SK-N-SH treated with all-trans-retinoic acid at 6 μM for 48 hours (cell line): ENCODE measurements at regions not wholly inside any gene's neighbourhood (a gene's known extent, or its start where the extent isn't known, plus 50 kb on each side); places are given as distances from the start of the nearest gene placed in this dataset.

Experiments used
- ATAC-seq: fragments of 200-7000 bp; cut with Tn5 transposase; 3 replicates; pipeline ENCODE4 v1.9.1; 2020; ENCODE audit warnings: mild to moderate bottlenecking, moderate library complexity
- BACH2 ChIP-seq: fragments of 250-450 bp; sonication (Bioruptor Pico); IDR thresholded peaks from 2 replicates; pipeline ENCODE4 v1.9.0; 2021; ENCODE audit warnings: mild to moderate bottlenecking, borderline replicate concordance
- CREB5 ChIP-seq: fragments of 250-450 bp; sonication (Bioruptor Pico); IDR thresholded peaks from 2 replicates; pipeline ENCODE4 v1.5.1; 2020; ENCODE audit warnings: low read depth, mild to moderate bottlenecking, moderate library complexity
- CSRNP3 ChIP-seq: fragments of 250-450 bp; sonication (Bioruptor Pico); IDR thresholded peaks from 2 replicates; pipeline ENCODE4 v1.5.1; 2021; ENCODE audit warnings: mild to moderate bottlenecking, moderate library complexity
- ESRRG ChIP-seq: fragments of 250-450 bp; sonication (Bioruptor Pico); IDR thresholded peaks from 2 replicates; pipeline ENCODE4 v1.6.1; 2021; ENCODE audit warnings: mild to moderate bottlenecking
- GLIS3 ChIP-seq: fragments of 250-450 bp; sonication (Bioruptor Pico); IDR thresholded peaks from 2 replicates; pipeline ENCODE4 v1.5.0; 2020; ENCODE audit warnings: mild to moderate bottlenecking, moderate library complexity
- ISL1 ChIP-seq: fragments of 250-450 bp; sonication (Bioruptor Pico); IDR thresholded peaks from 2 replicates; pipeline ENCODE4 v2.1.2; 2022; ENCODE audit warnings: mild to moderate bottlenecking, moderate library complexity
- OSR1 ChIP-seq: fragments of 250-450 bp; sonication (Bioruptor Pico); IDR thresholded peaks from 2 replicates; pipeline ENCODE4 v1.8.0; 2022; ENCODE audit warnings: moderate library complexity, mild to moderate bottlenecking, inconsistent platforms
- PATZ1 ChIP-seq: fragments of 250-450 bp; sonication (Bioruptor Pico); IDR thresholded peaks from 2 replicates; pipeline ENCODE4 v1.8.0; 2020; ENCODE audit warnings: mild to moderate bottlenecking, moderate library complexity, borderline replicate concordance
- POU6F1 ChIP-seq: fragments of 250-450 bp; sonication (Bioruptor Pico); IDR thresholded peaks from 2 replicates; pipeline ENCODE4 v1.8.0; 2021; ENCODE audit warnings: low read depth, mild to moderate bottlenecking, moderate library complexity, borderline replicate concordance
- SNAI2 ChIP-seq: fragments of 250-450 bp; sonication (Bioruptor Pico); IDR thresholded peaks from 2 replicates; pipeline ENCODE4 v1.5.0; 2020; ENCODE audit warnings: mild to moderate bottlenecking, moderate library complexity
- TCF4 ChIP-seq: fragments of 250-450 bp; sonication (Bioruptor Pico); IDR thresholded peaks from 2 replicates; pipeline ENCODE4 v1.8.0; 2021; ENCODE audit warnings: mild to moderate bottlenecking, moderate library complexity, borderline replicate concordance
- TOX ChIP-seq: fragments of 250-450 bp; sonication (Bioruptor Pico); IDR thresholded peaks from 2 replicates; pipeline ENCODE4 v1.8.0; 2021; ENCODE audit warnings: mild to moderate bottlenecking, moderate library complexity, borderline replicate concordance
- TSHZ2 ChIP-seq: fragments of 250-450 bp; sonication (Bioruptor Pico); IDR thresholded peaks from 2 replicates; pipeline ENCODE4 v1.5.0; 2020; ENCODE audit warnings: mild to moderate bottlenecking, moderate library complexity
- ZC3H10 ChIP-seq: fragments of 250-450 bp; sonication (Bioruptor Pico); IDR thresholded peaks from 2 replicates; pipeline ENCODE4 v1.5.1; 2021; ENCODE audit warnings: mild to moderate bottlenecking, moderate library complexity
- ZFP3 ChIP-seq: fragments of 250-450 bp; sonication (Bioruptor Pico); IDR thresholded peaks from 2 replicates; pipeline ENCODE4 v1.5.0; 2020; ENCODE audit warnings: mild to moderate bottlenecking, moderate library complexity
- ZFP30 ChIP-seq: fragments of 450-650 bp; formaldehyde crosslinking; IDR thresholded peaks from 2 replicates; pipeline ENCODE4 v1.5.0; 2022; ENCODE audit warnings: mild to moderate bottlenecking, moderate library complexity
- ZNF565 ChIP-seq: fragments of 450-650 bp; formaldehyde crosslinking; conservative IDR thresholded peaks from 2 replicates; pipeline ENCODE4 v1.5.0; 2020; ENCODE audit warnings: low read depth, mild to moderate bottlenecking, moderate library complexity
- ZNF70 ChIP-seq: fragments of 450-650 bp; formaldehyde crosslinking; IDR thresholded peaks from 2 replicates; pipeline ENCODE4 v1.5.0; 2020; ENCODE audit warnings: mild to moderate bottlenecking, moderate library complexity

GRCh38 chr9:31574006-31574765 lies 810.3 kb upstream of the ACO1 start:
- ATAC-seq, result no peak
- TF ChIP-seq ZC3H10 (no peak), ESRRG (CRISPR knock-in tag) (no peak), TOX (CRISPR knock-in tag) (no peak), ISL1 (CRISPR knock-in tag) (no peak), OSR1 (no peak), GLIS3 (CRISPR knock-in tag) (no peak), CREB5 (no peak), ZNF70 (no peak), ZFP3 (CRISPR knock-in tag) (no peak), ZFP30 (CRISPR knock-in tag) (no peak), PATZ1 (no peak), TCF4 (CRISPR knock-in tag) (no peak)
- TF ChIP-seq, all 23 proteins: peak for 0

GRCh38 chr9:31582071-31582470 lies 802.4 kb upstream of the ACO1 start:
- TF ChIP-seq SNAI2 (CRISPR knock-in tag) (no peak), PATZ1 (no peak), ZFP30 (CRISPR knock-in tag) (no peak), CSRNP3 (no peak), TSHZ2 (CRISPR knock-in tag) (no peak), ISL1 (CRISPR knock-in tag) (no peak), ZC3H10 (no peak)
- ATAC-seq, result no peak

GRCh38 chr9:31582561-31582960 lies 801.9 kb upstream of the ACO1 start:
- TF ChIP-seq POU6F1 (CRISPR knock-in tag) (no peak), PATZ1 (no peak), ZNF565 (CRISPR knock-in tag) (no peak), BACH2 (CRISPR knock-in tag) (no peak)
- TF ChIP-seq, all 23 proteins: peak for 0
- no peak for ATAC-seq
